A549 (cell line): ENCODE measurements at regions not wholly inside any gene's neighbourhood (a gene's known extent, or its start where the extent isn't known, plus 50 kb on each side); places are given as distances from the start of the nearest gene placed in this dataset.

ENCODE experiments used
- BHLHE40 ChIP-seq: IDR thresholded peaks from 2 replicates; pipeline ENCODE4 v1.6.1; 2012; ENCODE audit warnings: low read depth, low read length, inconsistent platforms
- CEBPB ChIP-seq, 2 experiments: fragments of >200 bp in 1 of 2; sonication (Bioruptor Twin) in 1 of 2; formaldehyde crosslinking in 1 of 2; IDR thresholded peaks; 2 replicates each; pipeline ENCODE4 v1.6.1; 2012 to 2016
- EP300 ChIP-seq, 2 experiments: fragments of >200 bp; sonication (Bioruptor Twin); formaldehyde crosslinking; IDR thresholded peaks; 2 replicates in 1 of 2; 3 replicates in 1 of 2; pipeline ENCODE4 v1.6.1; 2016 to 2017
- FOSL2 ChIP-seq, 2 experiments: fragments of 450-650 bp in 1 of 2; fragments of >200 bp in 1 of 2; sonication (Bioruptor Twin) in 1 of 2; formaldehyde crosslinking; IDR thresholded peaks; 2 replicates each; pipeline versions ENCODE4 v1.5.0 to v1.6.1; 2016 to 2020; ENCODE audit warnings: mild to moderate bottlenecking in 1 of 2, moderate library complexity in 1 of 2
- MAX ChIP-seq: IDR thresholded peaks from 2 replicates; pipeline ENCODE4 v1.6.1; 2012
- MYC ChIP-seq: IDR thresholded peaks from 2 replicates; pipeline ENCODE4 v1.6.1; 2012; ENCODE audit warnings: mild to moderate bottlenecking, inconsistent platforms, low read length, improper control_type of control experiment, borderline replicate concordance
- RCOR1 ChIP-seq: fragments of 150-350 bp; IDR thresholded peaks from 2 replicates; pipeline ENCODE4 v1.6.1; 2014; ENCODE audit warnings: antibody characterized with exemption, low read length, low read depth
- REST ChIP-seq: fragments of 200-600 bp; sonication (generic); IDR thresholded peaks from 2 replicates; pipeline ENCODE4 v1.6.1; 2016; ENCODE audit warnings: antibody characterized with exemption, mild to moderate bottlenecking, moderate library complexity
- RNF2 ChIP-seq: fragments of 200-600 bp; sonication (generic); IDR thresholded peaks from 2 replicates; pipeline ENCODE4 v1.6.1; 2016; ENCODE audit warnings: low read depth, mild to moderate bottlenecking, antibody characterized with exemption, moderate library complexity, borderline replicate concordance
- ZNF302 ChIP-seq: fragments of 250-450 bp; sonication (Bioruptor Pico); IDR thresholded peaks from 2 replicates; pipeline ENCODE4 v1.9.0; 2021; ENCODE audit warnings: inconsistent platforms, mild to moderate bottlenecking, moderate library complexity
- TF ChIP-seq, protein P1 (sequence below): fragments of >200 bp; sonication (Bioruptor Twin); formaldehyde crosslinking; IDR thresholded peaks from 3 replicates; pipeline ENCODE4 v1.5.1; 2016
- TF ChIP-seq, protein P2 (sequence below): fragments of 450-650 bp; IDR thresholded peaks from 2 replicates; pipeline ENCODE4 v1.6.1; 2014; ENCODE audit warnings: antibody characterized with exemption

DNA sequence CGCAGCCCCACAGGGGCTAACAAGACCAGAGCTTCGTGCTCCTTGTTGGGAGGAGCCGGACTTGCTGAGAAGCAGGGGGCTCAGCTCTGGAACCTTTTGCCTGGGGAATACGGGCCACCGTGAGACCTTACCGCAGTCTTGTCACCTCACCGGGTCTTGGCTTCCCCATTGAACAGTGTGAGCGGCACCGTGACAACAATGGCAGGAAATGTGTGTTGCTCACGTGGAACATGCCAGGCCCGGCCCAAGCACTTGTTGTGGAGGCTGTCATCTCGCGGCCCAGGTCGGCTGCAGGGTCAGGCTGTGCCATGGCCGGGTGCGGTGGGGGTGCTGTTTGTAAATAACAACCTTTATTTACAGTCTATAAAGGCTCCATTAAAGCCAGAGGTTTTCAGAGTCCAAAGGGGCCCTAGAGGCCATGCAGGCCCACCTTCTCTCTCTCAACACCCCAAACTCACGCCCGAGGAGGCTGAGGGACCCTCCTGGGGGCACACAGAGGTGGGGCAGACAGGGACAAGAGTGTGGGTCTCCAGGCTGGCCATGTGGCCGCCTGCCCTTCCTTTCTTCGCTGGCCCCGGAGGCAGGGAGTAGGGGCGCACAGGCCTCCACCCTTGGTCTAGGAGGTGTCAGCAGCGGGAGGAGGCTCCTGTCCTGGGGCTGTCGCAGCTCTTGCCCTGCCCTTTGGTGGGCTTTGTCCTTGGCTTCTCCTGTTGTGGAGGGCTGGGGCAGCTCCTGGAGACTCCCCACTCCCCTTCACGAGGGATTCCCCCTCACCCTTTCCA is 79.7 kb downstream of the TSPAN17 start:
- TF ChIP-seq RNF2 (no peak), MYC (no peak), CEBPB (IDR thresholded peaks at IDR 0.05) (no peak), FOSL2 (IDR thresholded peaks at IDR 0.05) (no peak), FOSL2 (CRISPR knock-in tag; IDR thresholded peaks at IDR 0.05) (no peak), REST (no peak), EP300 (IDR thresholded peaks at IDR 0.05) (no peak), BHLHE40 (no peak), RCOR1 (no peak), MAX (no peak), ZNF302 (no peak)
- TF ChIP-seq, protein P1, sequence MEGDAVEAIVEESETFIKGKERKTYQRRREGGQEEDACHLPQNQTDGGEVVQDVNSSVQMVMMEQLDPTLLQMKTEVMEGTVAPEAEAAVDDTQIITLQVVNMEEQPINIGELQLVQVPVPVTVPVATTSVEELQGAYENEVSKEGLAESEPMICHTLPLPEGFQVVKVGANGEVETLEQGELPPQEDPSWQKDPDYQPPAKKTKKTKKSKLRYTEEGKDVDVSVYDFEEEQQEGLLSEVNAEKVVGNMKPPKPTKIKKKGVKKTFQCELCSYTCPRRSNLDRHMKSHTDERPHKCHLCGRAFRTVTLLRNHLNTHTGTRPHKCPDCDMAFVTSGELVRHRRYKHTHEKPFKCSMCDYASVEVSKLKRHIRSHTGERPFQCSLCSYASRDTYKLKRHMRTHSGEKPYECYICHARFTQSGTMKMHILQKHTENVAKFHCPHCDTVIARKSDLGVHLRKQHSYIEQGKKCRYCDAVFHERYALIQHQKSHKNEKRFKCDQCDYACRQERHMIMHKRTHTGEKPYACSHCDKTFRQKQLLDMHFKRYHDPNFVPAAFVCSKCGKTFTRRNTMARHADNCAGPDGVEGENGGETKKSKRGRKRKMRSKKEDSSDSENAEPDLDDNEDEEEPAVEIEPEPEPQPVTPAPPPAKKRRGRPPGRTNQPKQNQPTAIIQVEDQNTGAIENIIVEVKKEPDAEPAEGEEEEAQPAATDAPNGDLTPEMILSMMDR: no peak
- TF ChIP-seq, protein P2, sequence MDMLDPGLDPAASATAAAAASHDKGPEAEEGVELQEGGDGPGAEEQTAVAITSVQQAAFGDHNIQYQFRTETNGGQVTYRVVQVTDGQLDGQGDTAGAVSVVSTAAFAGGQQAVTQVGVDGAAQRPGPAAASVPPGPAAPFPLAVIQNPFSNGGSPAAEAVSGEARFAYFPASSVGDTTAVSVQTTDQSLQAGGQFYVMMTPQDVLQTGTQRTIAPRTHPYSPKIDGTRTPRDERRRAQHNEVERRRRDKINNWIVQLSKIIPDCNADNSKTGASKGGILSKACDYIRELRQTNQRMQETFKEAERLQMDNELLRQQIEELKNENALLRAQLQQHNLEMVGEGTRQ: no peak
